Activated CD8-positive, alpha-beta memory T cell treated with anti-CD3 and anti-CD28 coated beads for 4 hours (primary cell): ENCODE measurements at regions not wholly inside any gene's neighbourhood (a gene's known extent, or its start where the extent isn't known, plus 50 kb on each side); places are given as distances from the start of the nearest gene placed in this dataset.
"Not testable (repeated sequence)": the region's sequence is repeated elsewhere in the genome, so short reads cannot be mapped to it uniquely, and the experiment has no call there.

ENCODE experiments used
- DNase-seq, 2 donors: peaks; one replicate each; pipeline ENCODE4 v3.0.0-alpha.2; 2020; ENCODE audit warnings: low read depth in 2 of 2

GRCh38 chr1:194931166-194931565 lies 1677.1 kb downstream of the KCNT2 start:
- DNase-seq, result no peak

GRCh38 chr1:194930132-194930531 lies 1678.1 kb downstream of the KCNT2 start:
- no peak for DNase-seq

- DNase-seq, result no peak
Observed at GRCh38 chr1:194929357-194929756, 1678.9 kb downstream of the KCNT2 start.

- no peak for DNase-seq
Observed at GRCh38 chr1:194919146-194919545, 1689.1 kb downstream of the KCNT2 start.

GRCh38 chr1:194917769-194918168 lies 1690.5 kb downstream of the KCNT2 start:
- DNase-seq, result no peak

- DNase-seq, result no peak
Observed at GRCh38 chr1:194908643-194909042, 1699.6 kb downstream of the KCNT2 start.

GRCh38 chr1:194903524-194903923 lies 1704.7 kb downstream of the KCNT2 start:
- no peak for DNase-seq

- DNase-seq, result no peak
Observed at GRCh38 chr1:194889310-194889709, 1702.9 kb upstream of the B3GALT2 start.

- DNase-seq, result no peak
Observed at GRCh38 chr1:194870860-194871259, 1684.4 kb upstream of the B3GALT2 start.

- DNase-seq, result no peak
Observed at GRCh38 chr1:194866153-194866552, 1679.7 kb upstream of the B3GALT2 start.

- DNase-seq, result no peak
Observed at GRCh38 chr1:194865383-194865782, 1679.0 kb upstream of the B3GALT2 start.

GRCh38 chr1:194862129-194862528 lies 1675.7 kb upstream of the B3GALT2 start:
- no peak for DNase-seq

- no peak for DNase-seq
Observed at GRCh38 chr1:194860248-194861201, 1674.1 kb upstream of the B3GALT2 start.

- DNase-seq, result not testable (repeated sequence)
Observed at GRCh38 chr1:194859481-194860154, 1673.2 kb upstream of the B3GALT2 start.

- DNase-seq, result not testable (repeated sequence)
Observed at GRCh38 chr1:194858811-194859480, 1672.5 kb upstream of the B3GALT2 start.

GRCh38 chr1:194857413-194857812 lies 1671.0 kb upstream of the B3GALT2 start:
- DNase-seq, result no peak

GRCh38 chr1:194848846-194849245 lies 1662.4 kb upstream of the B3GALT2 start:
- no peak for DNase-seq

- no peak for DNase-seq
Observed at GRCh38 chr1:194846488-194846887, 1660.1 kb upstream of the B3GALT2 start.

GRCh38 chr1:194843077-194843476 lies 1656.7 kb upstream of the B3GALT2 start:
- no peak for DNase-seq

GRCh38 chr1:194833111-194833510 lies 1646.7 kb upstream of the B3GALT2 start:
- no peak for DNase-seq

GRCh38 chr1:194831595-194831994 lies 1645.2 kb upstream of the B3GALT2 start:
- not testable (repeated sequence) for DNase-seq

GRCh38 chr1:194830387-194830786 lies 1644.0 kb upstream of the B3GALT2 start:
- DNase-seq, result no peak
